Amygdala (tissue), 56 donors: ENCODE measurements at regions not wholly inside any gene's neighbourhood (a gene's known extent, or its start where the extent isn't known, plus 50 kb on each side); places are given as distances from the start of the nearest gene placed in this dataset.

Source experiments
- DNase-seq, 56 donors: peaks; one replicate each; lab custom pipeline; 2025; lab: John Stamatoyannopoulos, UW

GRCh38 chr4:108372681-108373080 is 203.9 kb upstream of the LEF1 start:
- DNase-seq = no peak

DNA sequence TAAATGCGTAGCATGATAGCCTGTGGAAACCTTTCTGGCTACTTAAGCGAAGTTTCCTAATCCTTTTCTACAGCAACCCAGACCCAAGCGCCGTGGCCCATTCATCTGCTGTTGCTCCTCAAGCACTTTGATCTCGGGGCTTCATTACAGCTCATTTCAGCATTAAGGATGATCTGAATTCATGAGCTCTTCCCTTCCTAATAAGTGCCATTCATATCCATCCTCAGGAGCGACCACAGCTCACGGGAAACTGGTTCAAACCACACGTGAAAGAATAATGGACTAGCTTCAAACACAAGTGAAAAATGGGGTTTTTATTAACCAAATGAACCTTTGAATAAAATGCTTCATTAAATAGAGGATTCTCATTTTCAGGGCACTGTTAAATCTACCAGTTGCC is 202.6 kb upstream of the LEF1 start:
- DNase-seq = no peak

DNA sequence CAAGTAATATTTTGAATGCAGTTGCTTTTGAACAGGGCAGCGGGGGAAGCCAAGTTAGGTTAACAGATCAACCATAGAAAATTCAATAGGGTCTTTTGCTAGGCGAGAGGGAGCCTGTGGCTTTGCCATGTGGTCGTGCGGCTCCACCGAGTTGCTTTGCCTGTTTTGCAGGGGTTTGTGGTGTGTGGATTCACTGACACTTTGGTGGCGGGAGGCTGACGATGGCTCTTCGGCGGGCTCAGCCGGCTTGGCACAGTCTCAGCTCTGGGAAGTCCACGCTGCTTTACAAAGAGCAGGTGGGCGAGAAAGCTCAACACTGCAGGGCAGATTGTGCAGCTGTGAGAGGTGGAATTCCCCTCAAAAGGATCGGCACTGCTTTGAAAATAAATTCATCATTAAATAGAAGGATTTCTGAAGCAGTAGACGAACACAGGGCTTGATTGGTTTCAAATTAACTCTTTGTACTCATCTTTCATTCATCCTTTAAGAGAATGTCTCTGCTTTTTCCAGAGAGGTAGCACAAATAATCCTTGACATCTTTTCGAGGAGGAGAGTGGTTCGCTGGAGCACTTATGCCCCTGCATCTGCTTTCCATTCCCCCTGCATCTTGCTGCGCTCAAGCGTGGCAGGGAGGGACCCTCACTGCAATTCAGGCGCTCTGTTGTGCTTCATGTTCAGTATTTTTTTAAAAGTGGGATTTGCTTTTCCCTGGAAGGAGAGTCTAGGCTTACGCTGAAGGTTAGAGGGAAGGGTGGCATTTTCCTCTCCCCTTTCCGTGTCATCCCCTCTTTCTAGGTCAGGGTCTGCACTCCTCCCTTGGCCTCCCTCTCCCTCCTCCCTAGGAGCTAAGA is 201.8 kb upstream of the LEF1 start:
- DNase-seq = peak in 1 of 56 donors; percentile 1

DNA sequence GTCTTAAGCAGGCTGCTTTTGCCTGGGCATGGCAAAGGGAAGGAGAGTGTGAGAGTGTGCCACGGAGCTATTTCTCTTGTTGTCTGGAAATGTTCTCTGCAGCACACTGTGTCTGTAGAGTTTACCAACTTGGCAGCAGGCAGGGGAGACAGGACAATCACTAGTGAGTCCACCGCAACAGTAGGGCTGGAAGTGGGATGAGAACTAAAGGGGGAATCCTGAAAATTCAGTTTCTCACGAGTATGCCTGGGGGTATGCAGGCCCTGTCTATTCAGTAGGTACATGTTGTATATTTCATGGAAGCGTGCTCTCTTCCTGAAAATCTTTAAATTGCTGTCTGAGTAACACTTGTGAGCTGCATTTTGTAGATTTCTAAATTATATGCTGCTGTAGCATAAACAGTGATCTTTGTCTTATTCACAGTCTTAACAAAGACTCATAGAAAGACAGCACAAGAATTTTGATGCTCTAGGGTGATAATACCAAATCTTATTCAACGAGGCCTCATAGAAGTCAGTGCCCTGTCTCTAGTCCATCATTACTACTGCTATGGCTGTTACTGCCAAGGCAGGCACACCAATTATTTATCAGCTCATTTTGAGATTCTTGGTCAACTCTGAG is 200.4 kb upstream of the LEF1 start:
- no peak for DNase-seq

DNA sequence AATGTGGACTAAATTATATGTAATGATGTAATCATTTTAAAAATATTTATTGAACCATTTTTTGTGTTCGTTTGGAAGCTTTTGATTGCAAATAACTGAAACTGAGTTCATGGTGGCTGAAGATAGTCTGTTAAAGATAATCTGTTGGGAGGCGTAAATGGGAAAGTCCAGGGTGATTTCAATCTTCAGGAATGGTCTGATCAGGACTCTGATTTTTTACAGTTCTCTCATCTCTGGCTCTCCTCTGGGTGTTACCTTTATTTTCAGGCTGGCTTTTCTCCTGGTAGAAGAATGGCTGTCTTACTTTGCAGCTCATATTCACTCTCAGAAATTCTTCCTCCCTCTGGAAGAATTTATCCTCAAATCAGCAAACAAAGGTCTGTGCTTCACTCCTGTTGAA is 199.0 kb upstream of the LEF1 start:
- DNase-seq = no peak

DNA sequence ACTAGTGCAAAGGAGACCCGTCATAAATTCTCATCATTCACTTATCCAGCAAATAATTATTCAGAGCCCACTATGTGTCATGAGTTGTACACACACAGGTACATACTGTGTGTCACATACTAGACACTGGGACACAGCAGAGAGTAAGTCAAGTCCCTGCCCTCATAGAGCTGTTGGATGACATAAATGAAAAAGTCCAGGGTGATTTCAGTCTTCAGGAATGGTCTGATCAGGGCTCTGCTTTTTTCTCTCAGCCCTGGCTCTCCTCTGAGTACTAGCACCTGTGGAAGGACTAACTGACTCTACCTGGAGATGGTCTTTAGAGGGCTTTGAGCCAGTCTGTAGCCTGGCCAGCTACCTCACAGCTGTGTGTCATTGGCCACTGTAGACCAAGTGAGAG is 198.0 kb upstream of the LEF1 start:
- no peak for DNase-seq

GRCh38 chr4:108365551-108365950 is 196.8 kb upstream of the LEF1 start:
- no peak for DNase-seq

GRCh38 chr4:108361886-108362285 is 193.2 kb upstream of the LEF1 start:
- no peak for DNase-seq

- no peak for DNase-seq
Measured at GRCh38 chr4:108361446-108361820, 192.7 kb upstream of the LEF1 start.

GRCh38 chr4:108360754-108361445 is 192.2 kb upstream of the LEF1 start:
- DNase-seq = peak in 1 of 56 donors; percentile 0

- no peak for DNase-seq
Measured at GRCh38 chr4:108359986-108360681, 191.4 kb upstream of the LEF1 start.

- DNase-seq = no peak
Measured at GRCh38 chr4:108359130-108359985, 190.6 kb upstream of the LEF1 start.

GRCh38 chr4:108355902-108356535 is 187.3 kb upstream of the LEF1 start:
- DNase-seq = no peak

GRCh38 chr4:108355186-108355901 is 186.6 kb upstream of the LEF1 start:
- DNase-seq = no peak

GRCh38 chr4:108352664-108353308 is 184.1 kb upstream of the LEF1 start:
- DNase-seq = no peak

GRCh38 chr4:108351791-108352190 is 183.1 kb upstream of the LEF1 start:
- no peak for DNase-seq

DNA sequence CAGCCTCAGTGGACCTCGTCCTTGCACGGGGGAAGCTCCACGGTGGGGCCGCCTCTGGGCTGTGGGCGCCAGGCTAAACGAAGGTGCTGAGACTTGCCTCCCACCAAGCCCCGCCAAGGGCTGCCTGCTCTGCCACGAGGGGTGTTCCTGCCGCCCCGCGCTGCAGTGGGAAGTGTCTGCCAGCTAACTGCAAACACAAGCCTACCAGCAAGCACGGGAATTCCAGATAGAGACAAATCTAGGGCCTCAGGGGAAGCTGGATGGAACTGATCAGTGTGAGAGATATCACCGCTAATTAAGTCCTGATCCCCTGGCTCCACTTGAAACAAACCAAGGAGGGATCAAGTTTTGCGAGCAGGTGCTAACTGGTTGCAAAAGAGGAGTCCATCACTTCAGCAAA is 181.6 kb upstream of the LEF1 start:
- DNase-seq = no peak

DNA sequence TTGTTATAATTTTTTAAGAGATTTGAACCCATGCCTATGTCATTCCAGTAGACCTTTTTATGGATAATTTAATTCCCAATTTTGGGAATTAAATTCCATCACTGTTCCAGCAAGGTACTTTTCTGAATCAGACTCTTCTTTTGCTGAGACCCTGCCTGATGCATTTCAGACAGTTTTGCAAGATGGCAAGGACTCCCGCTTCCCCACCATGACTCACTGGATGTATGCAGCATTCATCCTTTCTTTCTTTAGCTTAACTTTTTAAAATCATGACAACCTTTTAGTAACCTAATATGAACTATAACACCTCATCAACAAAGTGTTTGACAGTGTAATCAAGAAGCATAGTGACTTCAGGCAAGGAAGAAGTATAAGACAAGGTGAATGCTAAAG is 178.1 kb upstream of the LEF1 start:
- no peak for DNase-seq
